HUES6 (cell line): ENCODE measurements at regions not wholly inside any gene's neighbourhood (a gene's known extent, or its start where the extent isn't known, plus 50 kb on each side); places are given as distances from the start of the nearest gene placed in this dataset.
"Not testable (repeated sequence)": the region's sequence is repeated elsewhere in the genome, so short reads cannot be mapped to it uniquely, and the experiment has no call there.

Experiments
- H3K27ac ChIP-seq: 2 replicates; pipeline ENCODE4 v1.7.0; 2013; ENCODE audit warnings: low read depth, mild to moderate bottlenecking, low read length, inconsistent platforms
- H3K27me3 ChIP-seq: 2 replicates; pipeline ENCODE4 v1.6.1; 2013; ENCODE audit warnings: low read length; ENCODE audit not compliant: control insufficient read depth, insufficient read depth
- H3K36me3 ChIP-seq: 2 replicates; pipeline ENCODE4 v1.6.1; 2013; ENCODE audit warnings: low read length; ENCODE audit not compliant: control insufficient read depth, insufficient read depth
- H3K4me1 ChIP-seq: 2 replicates; pipeline ENCODE4 v1.6.1; 2013; ENCODE audit warnings: low read length; ENCODE audit not compliant: control insufficient read depth, insufficient read depth
- H3K4me3 ChIP-seq: 2 replicates; pipeline ENCODE4 v1.5.1; 2013; ENCODE audit warnings: low read depth, low read length
- H3K9ac ChIP-seq: one replicate; pipeline ENCODE4 v1.6.1; 2013; ENCODE audit warnings: mild to moderate bottlenecking, low read length
- H3K9me3 ChIP-seq: 2 replicates; pipeline ENCODE4 v1.6.1; 2013; ENCODE audit warnings: low read depth, low read length; ENCODE audit not compliant: control insufficient read depth, insufficient read depth

- peaks cover 12% of the 10 kb centered on the region; the same call in 1 of the 2 replicates for H3K4me1 ChIP-seq
- no peak overlapping the region for H3K27ac ChIP-seq
- no peaks in the 10 kb centered on the region for H3K36me3 ChIP-seq
These were observed 254.7 kb upstream of the CDH11 start for GRCh38 chr16:65376601-65377000.

GRCh38 chr16:65375651-65376050 lies 253.8 kb upstream of the CDH11 start:
- no peak overlapping the region for H3K27ac ChIP-seq
- H3K9ac ChIP-seq: no peak overlapping the region
- no peaks in the 10 kb centered on the region for H3K27me3 ChIP-seq
- H3K4me1 ChIP-seq: peaks cover 12% of the 10 kb centered on the region; the same call in 1 of the 2 replicates
- H3K4me3 ChIP-seq: no peak overlapping the region
- no peaks in the 10 kb centered on the region for H3K36me3 ChIP-seq
- no peaks in the 10 kb centered on the region for H3K9me3 ChIP-seq

More at GRCh38 chr16:65376601-65377000, 254.7 kb upstream of the CDH11 start:
- no peaks in the 10 kb centered on the region for H3K9me3 ChIP-seq
- no peak overlapping the region for H3K9ac ChIP-seq
- H3K4me3 ChIP-seq: no peak overlapping the region
- no peaks in the 10 kb centered on the region for H3K27me3 ChIP-seq

- Histone ChIP-seq H3K9me3 (peaks cover 8% of the 10 kb centered on the region), H3K4me3 (no peak overlapping the region), H3K36me3 (no peaks in the 10 kb centered on the region), H3K27me3 (no peaks in the 10 kb centered on the region), H3K27ac (no peak overlapping the region), H3K4me1 (peaks cover 12% of the 10 kb centered on the region; the same call in 1 of the 2 replicates), H3K9ac (no peak overlapping the region)
These were observed 251.2 kb upstream of the CDH11 start for GRCh38 chr16:65373097-65373496.

- Histone ChIP-seq H3K4me1 (peaks cover 12% of the 10 kb centered on the region; the same call in 1 of the 2 replicates), H3K36me3 (no peaks in the 10 kb centered on the region), H3K9ac (no peak overlapping the region), H3K27me3 (no peaks in the 10 kb centered on the region), H3K27ac (no peak overlapping the region), H3K9me3 (peaks cover 8% of the 10 kb centered on the region), H3K4me3 (no peak overlapping the region)
These were observed 250.3 kb upstream of the CDH11 start for GRCh38 chr16:65372171-65372570.

GRCh38 chr16:65365732-65366715 lies 244.2 kb upstream of the CDH11 start:
- H3K9ac ChIP-seq: no peak overlapping the region
- no peaks in the 10 kb centered on the region for H3K36me3 ChIP-seq
- no peaks in the 10 kb centered on the region for H3K4me1 ChIP-seq
- no peak overlapping the region for H3K27ac ChIP-seq
- H3K4me3 ChIP-seq: no peak overlapping the region
- H3K9me3 ChIP-seq: peaks cover 8% of the 10 kb centered on the region
- no peaks in the 10 kb centered on the region for H3K27me3 ChIP-seq

GRCh38 chr16:65356721-65357120 lies 234.9 kb upstream of the CDH11 start:
- H3K4me1 ChIP-seq: not testable (repeated sequence)

GRCh38 chr16:65355706-65356105 lies 233.8 kb upstream of the CDH11 start:
- no peak overlapping the region for H3K4me3 ChIP-seq
- no peak overlapping the region for H3K27ac ChIP-seq
- H3K27me3 ChIP-seq: no peaks in the 10 kb centered on the region
- H3K36me3 ChIP-seq: no peaks in the 10 kb centered on the region
- H3K4me1 ChIP-seq: no peaks in the 10 kb centered on the region
- no peak overlapping the region for H3K9ac ChIP-seq
- peaks cover 25% of the 10 kb centered on the region for H3K9me3 ChIP-seq

More at GRCh38 chr16:65356721-65357120, 234.9 kb upstream of the CDH11 start:
- H3K27ac ChIP-seq, H3K4me3 ChIP-seq, H3K36me3 ChIP-seq, H3K9ac ChIP-seq, H3K27me3 ChIP-seq: not testable (repeated sequence)
- peaks cover 25% of the 10 kb centered on the region for H3K9me3 ChIP-seq

- no peak overlapping the region for H3K4me3 ChIP-seq
- H3K4me1 ChIP-seq: no peaks in the 10 kb centered on the region
- H3K27ac ChIP-seq: no peak overlapping the region
- no peaks in the 10 kb centered on the region for H3K36me3 ChIP-seq
- no peaks in the 10 kb centered on the region for H3K27me3 ChIP-seq
- H3K9ac ChIP-seq: no peak overlapping the region
- H3K9me3 ChIP-seq: peaks cover 25% of the 10 kb centered on the region
These were observed 231.3 kb upstream of the CDH11 start for GRCh38 chr16:65353183-65353582.

GRCh38 chr16:65349626-65350025 lies 227.8 kb upstream of the CDH11 start:
- H3K9me3 ChIP-seq: peaks cover 3% of the 10 kb centered on the region; the same call in 1 of the 2 replicates
- H3K27me3 ChIP-seq: no peaks in the 10 kb centered on the region
- no peaks in the 10 kb centered on the region for H3K36me3 ChIP-seq
- H3K27ac ChIP-seq: no peak overlapping the region
- H3K4me1 ChIP-seq: no peaks in the 10 kb centered on the region
- no peak overlapping the region for H3K4me3 ChIP-seq
- no peak overlapping the region for H3K9ac ChIP-seq

GRCh38 chr16:65343556-65343955 lies 221.7 kb upstream of the CDH11 start:
- H3K36me3 ChIP-seq: no peaks in the 10 kb centered on the region
- H3K4me3 ChIP-seq: no peak overlapping the region
- no peaks in the 10 kb centered on the region for H3K9me3 ChIP-seq
- no peaks in the 10 kb centered on the region for H3K4me1 ChIP-seq
- no peak overlapping the region for H3K9ac ChIP-seq
- H3K27me3 ChIP-seq: no peaks in the 10 kb centered on the region
- H3K27ac ChIP-seq: no peak overlapping the region

- Histone ChIP-seq H3K9ac (no peak overlapping the region), H3K4me1 (no peaks in the 10 kb centered on the region), H3K27me3 (no peaks in the 10 kb centered on the region), H3K4me3 (no peak overlapping the region), H3K27ac (no peak overlapping the region), H3K9me3 (no peaks in the 10 kb centered on the region), H3K36me3 (no peaks in the 10 kb centered on the region)
These were observed 220.5 kb upstream of the CDH11 start for GRCh38 chr16:65342231-65342866.
